Peyer's patch (tissue), 4 donors: ENCODE measurements at regions not wholly inside any gene's neighbourhood (a gene's known extent, or its start where the extent isn't known, plus 50 kb on each side); places are given as distances from the start of the nearest gene placed in this dataset.
"Not testable (repeated sequence)": the region's sequence is repeated elsewhere in the genome, so short reads cannot be mapped to it uniquely, and the experiment has no call there.

Source experiments
- CTCF ChIP-seq, 6 experiments: fragments of 450-650 bp in 4 of 6; fragments of 200-600 bp in 2 of 6; sonication (generic) in 1 of 6; IDR thresholded peaks; one replicate each; pipeline ENCODE4 v1.5.1; 2017 to 2019; ENCODE audit warnings: antibody characterized with exemption in 6 of 6, mild to moderate bottlenecking in 3 of 6, moderate library complexity in 1 of 6
- POLR2A ChIP-seq, 2 donors: fragments of 450-650 bp; IDR thresholded peaks; one replicate each; pipeline ENCODE4 v1.5.1; 2017; ENCODE audit warnings: antibody characterized with exemption in 2 of 2, mild to moderate bottlenecking in 2 of 2, moderate library complexity in 2 of 2

GRCh38 chr9:102469430-102469829 is 525.7 kb upstream of the CYLC2 start:
- TF ChIP-seq CTCF, POLR2A (IDR thresholded peaks at IDR 0.05): not testable (repeated sequence)
